Breast epithelium (tissue), 3 donors: ENCODE measurements at regions not wholly inside any gene's neighbourhood (a gene's known extent, or its start where the extent isn't known, plus 50 kb on each side); places are given as distances from the start of the nearest gene placed in this dataset.

ENCODE experiments used
- CTCF ChIP-seq, 3 donors: fragments of 450-650 bp; IDR thresholded peaks; one replicate each; pipeline ENCODE4 v1.5.1; 2016 to 2017; ENCODE audit warnings: antibody characterized with exemption in 3 of 3, mild to moderate bottlenecking in 3 of 3, moderate library complexity in 3 of 3
- POLR2A ChIP-seq: fragments of 450-650 bp; IDR thresholded peaks from one replicate; pipeline ENCODE4 v1.6.1; 2016; ENCODE audit warnings: antibody characterized with exemption, mild to moderate bottlenecking, moderate library complexity

GRCh38 chrX:67787196-67787595 lies 243.4 kb downstream of the AR start:
- TF ChIP-seq CTCF (IDR thresholded peaks at IDR 0.05) (no peak), POLR2A (no peak)
